ENCODE measurements at regions not wholly inside any gene's neighbourhood (a gene's known extent, or its start where the extent isn't known, plus 50 kb on each side); places are given as distances from the start of the nearest gene placed in this dataset.

- no peaks in the 10 kb centered on the region for H3K27me3 ChIP-seq (ENCODE audit: insufficient read depth, low read length, poor library complexity)
- H2AK5ac ChIP-seq (ENCODE audit: low read length): no peak overlapping the region
- no peak overlapping the region for H3K56ac ChIP-seq (ENCODE audit: low read length)
- no peaks in the 10 kb centered on the region for H3K36me3 ChIP-seq (ENCODE audit: control insufficient read depth, insufficient read depth, low read length)
- H2BK120ac ChIP-seq (ENCODE audit: low read depth, low read length): no peak overlapping the region
- no peak overlapping the region for H3K4me3 ChIP-seq (ENCODE audit: low read length)
- WGBS (ENCODE audit: extremely low coverage, insufficient coverage, low lambda C conversion rate): no CpG with 5 or more reads among the region's 5 CpGs
- no peaks in the 10 kb centered on the region for H3K4me1 ChIP-seq (ENCODE audit: control insufficient read depth, low read depth, low read length)
- H3K23ac ChIP-seq (ENCODE audit: low read length): no peak overlapping the region
- no peak overlapping the region for H3K18ac ChIP-seq (ENCODE audit: low read length)
- H3K4ac ChIP-seq (ENCODE audit: low read depth, low read length): no peak overlapping the region
- H4K5ac ChIP-seq (ENCODE audit: low read length): no peak overlapping the region
- no peak overlapping the region for H3K4me2 ChIP-seq (ENCODE audit: low read length)
- no peaks in the 10 kb centered on the region for H3K79me1 ChIP-seq (ENCODE audit: low read length)
- no peak for DNase-seq
- no peak overlapping the region for H3K27ac ChIP-seq (ENCODE audit: low read depth, low read length)
- H3K9ac ChIP-seq (ENCODE audit: low read length): no peak overlapping the region
- no peak overlapping the region for H2BK5ac ChIP-seq (ENCODE audit: low read length)
- no peaks in the 10 kb centered on the region for H3K79me2 ChIP-seq (ENCODE audit: control insufficient read depth, insufficient read depth, low read length)
- no peak overlapping the region for H2BK15ac ChIP-seq (replicated peaks; ENCODE audit: low read depth)
- H4K8ac ChIP-seq (ENCODE audit: low read depth, low read length): no peak overlapping the region
Measured at GRCh38 chr12:16136219-16136988, 141.1 kb downstream of the SLC15A5 start.

GRCh38 chr12:16135323-16135722 lies 142.2 kb downstream of the SLC15A5 start:
- Histone ChIP-seq H3K23ac (ENCODE audit: low read length) (no peak overlapping the region), H3K4me2 (ENCODE audit: low read length) (no peak overlapping the region), H3K9ac (ENCODE audit: low read length) (no peak overlapping the region), H3K36me3 (ENCODE audit: control insufficient read depth, insufficient read depth, low read length) (no peaks in the 10 kb centered on the region), H3K4ac (ENCODE audit: low read depth, low read length) (no peak overlapping the region), H2BK5ac (ENCODE audit: low read length) (no peak overlapping the region), H3K4me3 (ENCODE audit: low read length) (no peak overlapping the region), H3K18ac (ENCODE audit: low read length) (no peak overlapping the region), H3K4me1 (ENCODE audit: control insufficient read depth, low read depth, low read length) (no peaks in the 10 kb centered on the region), H3K79me2 (ENCODE audit: control insufficient read depth, insufficient read depth, low read length) (no peaks in the 10 kb centered on the region), H4K8ac (ENCODE audit: low read depth, low read length) (no peak overlapping the region), H2AK5ac (ENCODE audit: low read length) (no peak overlapping the region), H3K56ac (ENCODE audit: low read length) (no peak overlapping the region), H3K27me3 (ENCODE audit: insufficient read depth, low read length, poor library complexity) (no peaks in the 10 kb centered on the region), H4K5ac (ENCODE audit: low read length) (no peak overlapping the region), H2BK120ac (ENCODE audit: low read depth, low read length) (no peak overlapping the region), H2BK15ac (replicated peaks; ENCODE audit: low read depth) (no peak overlapping the region), H3K27ac (ENCODE audit: low read depth, low read length) (no peak overlapping the region), H3K79me1 (ENCODE audit: low read length) (no peaks in the 10 kb centered on the region)
- DNase-seq: no peak
- no CpG with 5 or more reads among the region's 2 CpGs for WGBS (ENCODE audit: extremely low coverage, insufficient coverage, low lambda C conversion rate)

GRCh38 chr12:16130343-16130742 lies 147.1 kb downstream of the SLC15A5 start:
- no peaks in the 10 kb centered on the region for H3K79me2 ChIP-seq (ENCODE audit: control insufficient read depth, insufficient read depth, low read length)
- H3K36me3 ChIP-seq (ENCODE audit: control insufficient read depth, insufficient read depth, low read length): no peaks in the 10 kb centered on the region
- H3K23ac ChIP-seq (ENCODE audit: low read length): no peak overlapping the region
- no peak overlapping the region for H2BK120ac ChIP-seq (ENCODE audit: low read depth, low read length)
- H3K4me2 ChIP-seq (ENCODE audit: low read length): no peak overlapping the region
- no peaks in the 10 kb centered on the region for H3K4me1 ChIP-seq (ENCODE audit: control insufficient read depth, low read depth, low read length)
- H4K5ac ChIP-seq (ENCODE audit: low read length): no peak overlapping the region
- H3K4me3 ChIP-seq (ENCODE audit: low read length): no peak overlapping the region
- H3K4ac ChIP-seq (ENCODE audit: low read depth, low read length): no peak overlapping the region
- H2AK5ac ChIP-seq (ENCODE audit: low read length): no peak overlapping the region
- no peak overlapping the region for H2BK5ac ChIP-seq (ENCODE audit: low read length)
- no peak overlapping the region for H3K18ac ChIP-seq (ENCODE audit: low read length)
- H3K56ac ChIP-seq (ENCODE audit: low read length): no peak overlapping the region
- DNase-seq: no peak
- H4K8ac ChIP-seq (ENCODE audit: low read depth, low read length): no peak overlapping the region
- no peaks in the 10 kb centered on the region for H3K79me1 ChIP-seq (ENCODE audit: low read length)
- no peak overlapping the region for H2BK15ac ChIP-seq (replicated peaks; ENCODE audit: low read depth)
- H3K27ac ChIP-seq (ENCODE audit: low read depth, low read length): no peak overlapping the region
- no peaks in the 10 kb centered on the region for H3K27me3 ChIP-seq (ENCODE audit: insufficient read depth, low read length, poor library complexity)
- H3K9ac ChIP-seq (ENCODE audit: low read length): no peak overlapping the region
- no CpG with 5 or more reads among the region's 1 CpG for WGBS (ENCODE audit: extremely low coverage, insufficient coverage, low lambda C conversion rate)

- Histone ChIP-seq H4K5ac (ENCODE audit: low read length) (no peak overlapping the region), H3K27ac (ENCODE audit: low read depth, low read length) (no peak overlapping the region), H2BK15ac (replicated peaks; ENCODE audit: low read depth) (no peak overlapping the region), H3K36me3 (ENCODE audit: control insufficient read depth, insufficient read depth, low read length) (no peaks in the 10 kb centered on the region), H3K4me2 (ENCODE audit: low read length) (no peak overlapping the region), H2AK5ac (ENCODE audit: low read length) (no peak overlapping the region), H2BK120ac (ENCODE audit: low read depth, low read length) (no peak overlapping the region), H3K18ac (ENCODE audit: low read length) (no peak overlapping the region), H3K23ac (ENCODE audit: low read length) (no peak overlapping the region), H3K4me3 (ENCODE audit: low read length) (no peak overlapping the region), H3K56ac (ENCODE audit: low read length) (no peak overlapping the region), H2BK5ac (ENCODE audit: low read length) (no peak overlapping the region), H3K79me1 (ENCODE audit: low read length) (no peaks in the 10 kb centered on the region), H3K27me3 (ENCODE audit: insufficient read depth, low read length, poor library complexity) (no peaks in the 10 kb centered on the region), H3K4ac (ENCODE audit: low read depth, low read length) (no peak overlapping the region), H3K4me1 (ENCODE audit: control insufficient read depth, low read depth, low read length) (peaks cover 7% of the 10 kb centered on the region), H3K79me2 (ENCODE audit: control insufficient read depth, insufficient read depth, low read length) (no peaks in the 10 kb centered on the region), H3K9ac (ENCODE audit: low read length) (no peak overlapping the region), H4K8ac (ENCODE audit: low read depth, low read length) (no peak overlapping the region)
- WGBS (ENCODE audit: extremely low coverage, insufficient coverage, low lambda C conversion rate): no CpG with 5 or more reads among the region's 5 CpGs
- peak; percentile 62 for DNase-seq
Measured at GRCh38 chr12:16121953-16122352, 155.5 kb downstream of the SLC15A5 start.

GRCh38 chr12:16119618-16120415 lies 157.7 kb downstream of the SLC15A5 start:
- Histone ChIP-seq H3K27me3 (ENCODE audit: insufficient read depth, low read length, poor library complexity) (no peaks in the 10 kb centered on the region), H3K4me3 (ENCODE audit: low read length) (no peak overlapping the region), H3K56ac (ENCODE audit: low read length) (no peak overlapping the region), H3K79me1 (ENCODE audit: low read length) (no peaks in the 10 kb centered on the region), H3K4me1 (ENCODE audit: control insufficient read depth, low read depth, low read length) (peaks cover 11% of the 10 kb centered on the region), H4K8ac (ENCODE audit: low read depth, low read length) (no peak overlapping the region), H2BK15ac (replicated peaks; ENCODE audit: low read depth) (peak overlapping the region; percentile 74), H3K18ac (ENCODE audit: low read length) (no peak overlapping the region), H3K27ac (ENCODE audit: low read depth, low read length) (no peak overlapping the region), H3K23ac (ENCODE audit: low read length) (no peak overlapping the region), H3K36me3 (ENCODE audit: control insufficient read depth, insufficient read depth, low read length) (no peaks in the 10 kb centered on the region), H2BK5ac (ENCODE audit: low read length) (no peak overlapping the region), H3K79me2 (ENCODE audit: control insufficient read depth, insufficient read depth, low read length) (no peaks in the 10 kb centered on the region), H2BK120ac (ENCODE audit: low read depth, low read length) (no peak overlapping the region), H3K4ac (ENCODE audit: low read depth, low read length) (no peak overlapping the region), H2AK5ac (ENCODE audit: low read length) (no peak overlapping the region), H4K5ac (ENCODE audit: low read length) (no peak overlapping the region), H3K9ac (ENCODE audit: low read length) (no peak overlapping the region), H3K4me2 (ENCODE audit: low read length) (no peak overlapping the region)
- peak; percentile 56 for DNase-seq
- WGBS (ENCODE audit: extremely low coverage, insufficient coverage, low lambda C conversion rate): no CpG with 5 or more reads among the region's 5 CpGs

Measured in mesendoderm (in vitro differentiated cells).